ENCODE measurements at regions not wholly inside any gene's neighbourhood (a gene's known extent, or its start where the extent isn't known, plus 50 kb on each side); places are given as distances from the start of the nearest gene placed in this dataset.

DNA sequence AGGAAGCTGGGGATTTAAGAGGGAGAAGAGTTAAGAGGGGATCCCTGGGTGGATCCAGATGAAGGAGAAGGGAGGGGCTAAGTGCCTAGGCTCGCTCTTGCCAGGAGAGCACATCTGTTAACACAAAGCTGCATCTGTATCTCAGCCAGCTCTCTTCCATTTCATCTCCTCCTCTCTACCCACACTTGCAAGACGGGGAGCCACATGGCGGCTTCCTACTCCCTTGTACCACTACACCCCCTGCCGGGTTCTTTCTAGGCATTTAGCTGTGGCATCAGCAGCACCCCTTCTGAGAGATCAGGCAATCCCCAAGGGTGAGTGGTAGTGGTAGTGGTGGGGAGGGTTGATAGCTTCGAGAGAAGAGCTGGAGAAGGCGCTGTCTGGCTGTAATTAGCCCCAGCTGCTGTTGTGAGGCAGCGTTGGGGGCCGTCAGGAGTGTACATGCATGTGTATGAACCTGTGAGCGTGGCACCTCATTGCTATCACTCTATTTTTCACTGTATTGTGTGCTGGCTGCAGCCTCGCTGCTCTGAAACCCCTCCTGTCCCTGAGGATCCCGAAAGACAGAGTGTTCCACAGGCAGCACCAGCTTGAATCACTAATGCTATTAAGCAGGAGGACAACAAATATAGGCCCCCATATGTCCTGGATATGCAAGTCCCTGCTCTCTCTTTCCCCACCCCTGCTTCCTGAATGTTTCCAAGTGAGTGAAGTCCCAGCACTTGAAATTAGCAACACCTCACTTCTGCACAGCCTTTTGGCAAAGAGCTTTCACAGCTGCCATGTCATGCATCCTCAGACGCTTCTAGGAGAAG, 73.7 kb downstream of the RTL9 start:
- no peak for DNase-seq

DNA sequence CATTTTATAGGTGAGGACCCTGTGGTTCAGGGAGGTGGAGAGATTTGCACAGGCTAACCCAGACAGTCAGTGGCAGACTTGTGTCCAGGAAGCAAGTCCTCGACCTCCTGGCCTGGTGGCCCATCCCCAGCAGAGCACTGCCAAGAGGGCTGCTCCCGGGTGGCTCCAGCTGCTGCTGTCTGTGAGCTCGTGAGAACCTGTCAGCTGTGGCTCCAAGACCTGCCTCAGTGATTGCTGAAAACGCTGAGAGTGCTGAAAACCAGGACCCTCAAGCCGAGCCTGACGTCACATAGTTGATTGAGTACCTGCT, 74.2 kb downstream of the RTL9 start:
- DNase-seq = no peak

DNA sequence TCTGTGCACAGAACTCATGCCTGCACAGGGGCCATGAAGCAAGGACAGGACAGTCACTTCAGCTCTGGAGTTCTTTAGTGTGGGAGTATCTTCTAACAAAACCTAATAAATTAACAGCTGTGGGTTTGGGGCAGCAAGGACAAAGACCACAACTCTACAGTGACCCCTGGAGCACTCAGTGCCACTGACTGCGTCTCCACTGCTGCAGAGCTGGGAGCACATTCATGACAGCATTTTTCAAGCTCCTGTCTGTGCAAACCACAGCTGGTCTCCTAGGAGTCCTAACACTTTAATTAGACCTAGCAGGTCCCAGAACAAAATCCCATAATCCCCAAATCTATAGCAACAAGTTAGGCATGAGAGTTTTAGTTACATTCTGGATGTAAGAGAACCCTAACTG, 76.5 kb downstream of the RTL9 start:
- no peak for DNase-seq

- DNase-seq = no peak
These were observed 77.9 kb downstream of the RTL9 start for GRCh38 chrX:110436523-110436922.

- DNase-seq = no peak
These were observed 79.0 kb downstream of the RTL9 start for GRCh38 chrX:110437686-110438085.

GRCh38 chrX:110440016-110440805, 81.6 kb downstream of the RTL9 start:
- no peak for DNase-seq

GRCh38 chrX:110442635-110443034, 84.0 kb downstream of the RTL9 start:
- no peak for DNase-seq

GRCh38 chrX:110444996-110445395, 86.3 kb downstream of the RTL9 start:
- no peak for DNase-seq

- DNase-seq = no peak
These were observed 89.8 kb downstream of the RTL9 start for GRCh38 chrX:110448459-110448858.

GRCh38 chrX:110449312-110449711, 90.7 kb downstream of the RTL9 start:
- DNase-seq = no peak

DNA sequence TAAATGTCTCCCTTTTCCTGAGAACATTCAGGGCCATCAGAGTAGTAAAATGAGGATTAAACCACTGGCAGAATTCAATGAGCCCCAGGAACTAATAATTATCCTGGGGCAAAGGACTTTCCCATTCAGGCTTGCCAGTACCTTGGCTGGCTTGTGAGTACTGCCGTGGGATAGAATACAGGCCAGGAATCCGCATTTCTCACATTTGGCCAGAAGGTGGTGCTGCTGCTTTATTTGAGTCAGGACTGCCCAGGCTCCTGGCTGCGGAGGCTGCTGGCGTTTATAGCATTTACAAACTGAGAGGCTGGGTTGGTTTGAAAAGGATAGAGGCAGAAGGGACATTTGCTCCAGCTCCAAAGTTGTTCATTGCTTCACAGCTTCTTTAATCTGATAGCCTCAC, 91.4 kb downstream of the RTL9 start:
- peak; percentile 47 for DNase-seq

DNA sequence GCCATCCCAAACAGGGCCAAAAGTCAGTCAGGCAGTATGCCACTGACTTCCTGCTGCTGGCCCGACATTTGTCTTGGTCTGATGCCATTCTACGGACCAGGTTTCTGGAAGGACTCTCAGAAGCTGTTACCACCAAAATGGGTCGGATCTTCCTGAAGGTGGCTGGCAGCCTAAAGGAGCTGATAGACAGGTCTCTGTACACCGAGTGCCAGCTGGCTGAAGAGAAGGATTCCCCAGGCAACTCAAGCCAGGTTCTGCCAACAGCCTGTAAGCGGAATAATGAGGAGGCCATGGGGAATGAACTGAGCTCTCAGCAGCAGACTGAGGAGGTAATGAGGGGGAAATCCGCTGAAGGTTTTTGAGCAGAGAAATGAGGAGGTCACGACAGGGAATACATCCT, 95.7 kb downstream of the RTL9 start:
- DNase-seq = no peak

- DNase-seq = no peak
These were observed 104.3 kb downstream of the RTL9 start for GRCh38 chrX:110462957-110463356.

DNA sequence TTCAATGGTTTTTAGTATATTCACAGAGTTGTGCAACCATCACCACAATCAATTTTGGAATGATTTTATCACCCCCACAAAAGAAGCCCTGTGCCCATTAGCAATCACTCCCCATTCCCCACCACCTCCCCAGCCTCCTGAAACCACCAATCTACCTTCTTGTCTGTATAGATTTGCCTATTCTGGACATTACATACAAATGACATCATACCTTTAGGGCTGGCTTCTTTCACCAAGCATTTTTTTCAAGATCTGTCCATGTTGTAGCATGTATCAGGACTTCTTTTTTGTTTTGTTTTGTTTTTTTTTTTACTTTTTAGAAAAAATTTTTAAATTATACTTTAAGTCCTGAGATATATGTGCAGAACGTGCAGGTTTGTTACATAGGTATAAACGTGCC, 108.1 kb downstream of the RTL9 start:
- no peak for DNase-seq

DNA sequence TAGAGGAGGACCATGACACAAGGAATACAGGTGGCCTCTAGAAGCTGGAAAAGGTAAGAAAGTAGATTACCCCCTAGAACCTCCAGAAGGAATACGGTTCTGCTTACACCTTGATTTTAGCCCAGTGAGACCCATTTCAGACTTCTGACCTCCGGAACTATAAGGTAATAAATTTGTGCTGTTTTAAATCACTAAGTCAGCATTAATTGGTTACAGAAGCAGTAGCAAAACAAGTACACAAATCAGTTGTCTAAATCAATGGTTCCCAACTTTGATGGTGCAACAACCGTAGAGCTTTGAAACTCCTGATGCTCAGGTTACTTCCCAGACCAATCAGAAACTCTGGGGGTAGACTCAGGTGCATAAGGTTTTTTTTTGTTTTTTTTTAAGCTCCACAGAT, 113.6 kb downstream of the RTL9 start:
- no peak for DNase-seq

DNA sequence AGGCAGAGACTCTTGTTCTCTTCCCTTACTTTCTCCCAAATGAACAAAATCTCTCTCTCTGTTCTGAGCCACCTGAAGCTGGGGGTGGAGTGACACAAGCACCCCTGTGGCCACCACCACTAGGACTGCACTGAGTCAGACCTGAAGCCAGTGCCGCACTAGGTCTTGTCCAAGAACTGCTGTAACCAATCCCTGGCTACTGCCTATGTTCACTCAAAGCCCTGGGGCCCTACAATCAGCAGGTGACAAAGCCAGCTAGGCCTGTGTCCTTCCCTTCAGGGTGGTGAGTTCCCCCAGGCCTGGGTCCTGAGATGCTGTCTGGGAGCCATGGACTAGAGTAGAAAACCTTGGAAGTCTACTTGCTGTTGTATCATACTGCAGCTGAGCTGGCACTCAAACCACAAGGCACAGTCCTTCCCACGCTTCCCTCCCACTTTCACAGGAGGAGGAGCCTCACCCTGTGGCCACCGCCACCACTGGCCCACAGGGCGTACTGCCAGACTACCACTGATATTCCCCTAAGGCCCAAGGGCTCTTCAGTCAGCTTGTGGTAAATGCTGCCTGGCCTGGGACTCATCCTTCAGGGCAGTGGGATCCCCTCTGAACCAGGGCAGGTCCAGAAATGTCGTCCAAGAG, 119.1 kb downstream of the RTL9 start:
- DNase-seq = no peak

DNA sequence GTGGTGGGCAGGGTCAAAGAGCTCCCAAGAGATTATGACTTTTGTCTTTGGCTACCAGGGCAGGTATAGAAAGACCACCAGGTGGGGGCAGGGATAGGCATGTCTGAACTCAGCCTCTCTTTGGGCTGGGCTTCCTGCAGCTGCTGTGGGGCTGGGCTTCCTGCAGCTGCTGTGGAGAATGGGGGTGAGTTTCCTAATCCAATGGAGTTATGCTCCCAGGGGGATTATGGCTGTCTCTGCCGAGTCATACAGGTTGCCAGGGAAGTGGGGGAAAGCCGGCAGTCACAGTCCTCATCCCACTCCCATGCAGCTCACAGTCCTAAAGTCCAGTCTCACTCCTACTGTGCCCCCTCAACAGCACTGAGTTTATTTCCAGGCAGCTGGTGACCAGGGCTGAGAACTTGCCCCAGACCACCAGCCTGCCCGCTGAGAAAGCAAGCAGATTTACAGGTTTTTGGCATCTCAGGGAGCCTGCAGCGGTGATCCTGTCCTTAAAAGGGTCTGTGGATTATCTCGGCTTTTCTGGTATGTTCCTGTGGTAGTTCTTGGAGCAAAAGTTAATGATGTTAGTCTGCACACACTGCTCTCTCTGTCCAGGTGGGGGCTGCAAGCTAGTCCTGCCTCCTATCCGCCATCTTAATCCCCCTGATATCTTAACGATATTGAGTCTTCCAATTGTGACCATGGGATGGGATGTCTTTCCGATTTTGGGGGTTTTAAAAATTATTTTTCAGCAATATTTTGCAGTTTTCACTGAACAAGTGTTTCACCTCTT, 133.4 kb downstream of the RTL9 start:
- no peak for DNase-seq

DNA sequence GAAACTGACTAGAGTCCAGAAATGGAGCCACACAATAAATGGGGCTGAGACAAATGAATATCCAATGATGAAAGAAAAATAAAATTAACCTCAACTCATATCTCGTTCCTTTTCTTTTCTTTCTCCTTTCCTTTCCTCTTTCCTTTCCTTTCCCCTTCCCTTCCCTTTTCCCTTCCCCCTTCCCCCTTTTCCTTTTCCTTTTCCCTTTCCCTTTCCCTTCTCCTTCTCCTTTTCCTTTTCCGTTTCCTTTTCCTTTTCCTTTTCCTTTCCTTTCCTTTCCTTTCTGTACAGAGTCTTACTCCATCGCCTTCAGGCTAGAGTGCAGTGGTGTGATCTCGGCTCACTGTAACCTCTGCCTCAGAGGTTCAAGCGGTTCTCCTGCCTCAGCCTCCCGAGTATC, 146.3 kb downstream of the RTL9 start:
- no peak for DNase-seq

GRCh38 chrX:110509755-110510532, 151.3 kb downstream of the RTL9 start:
- DNase-seq = no peak

- DNase-seq = no peak
These were observed 152.6 kb downstream of the RTL9 start for GRCh38 chrX:110511238-110511637.

DNA sequence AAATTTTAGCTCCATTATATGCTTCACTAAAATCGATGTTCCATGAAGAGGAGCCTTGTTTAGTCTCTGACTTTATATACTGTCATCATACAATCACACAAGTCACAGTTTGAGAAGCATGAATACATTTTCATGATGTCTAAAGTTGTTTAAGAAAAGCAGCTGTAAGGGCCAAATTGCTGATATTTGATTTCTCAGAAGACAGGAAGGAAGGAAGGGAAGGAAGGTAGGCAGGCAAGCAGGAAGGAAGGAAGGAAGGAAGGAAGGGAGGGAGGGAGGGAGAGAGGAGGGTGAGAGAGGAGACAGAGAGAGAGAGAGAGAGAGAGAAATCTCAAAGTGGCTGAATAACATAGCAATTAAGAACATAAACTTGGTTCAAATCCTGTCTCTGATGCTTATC, 153.7 kb downstream of the RTL9 start:
- DNase-seq = no peak

DNA sequence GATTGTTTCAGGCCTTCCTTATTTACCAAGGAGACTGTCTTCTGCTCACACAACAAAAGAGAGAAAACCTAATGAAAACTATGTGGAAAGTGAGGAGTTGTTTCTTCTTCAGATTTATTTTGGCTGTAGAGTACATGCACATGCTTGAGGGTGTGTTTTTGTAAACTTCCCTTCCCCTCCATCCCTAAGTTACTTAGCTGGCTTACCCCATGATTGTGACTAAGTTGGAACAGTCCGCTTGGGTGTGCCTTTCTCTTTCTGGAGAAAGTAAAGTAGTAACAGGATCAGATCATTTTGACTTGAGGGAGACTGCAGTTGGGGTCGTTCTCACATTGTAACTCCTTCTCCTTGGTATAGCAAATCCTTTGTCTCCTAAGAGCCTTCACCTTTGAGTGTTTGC, 155.9 kb downstream of the RTL9 start:
- no peak for DNase-seq

GRCh38 chrX:110519501-110519900, 160.9 kb downstream of the RTL9 start:
- no peak for DNase-seq
